LoVo (cell line): ENCODE measurements at regions not wholly inside any gene's neighbourhood (a gene's known extent, or its start where the extent isn't known, plus 50 kb on each side); places are given as distances from the start of the nearest gene placed in this dataset.
A peak's percentile ranks its signal among the peaks of the same experiment; 100 is the strongest.

Experiments
- DNase-seq: peaks from one replicate; pipeline ENCODE4 v3.0.0-alpha.2; 2016; ENCODE audit warnings: low spot score

DNA sequence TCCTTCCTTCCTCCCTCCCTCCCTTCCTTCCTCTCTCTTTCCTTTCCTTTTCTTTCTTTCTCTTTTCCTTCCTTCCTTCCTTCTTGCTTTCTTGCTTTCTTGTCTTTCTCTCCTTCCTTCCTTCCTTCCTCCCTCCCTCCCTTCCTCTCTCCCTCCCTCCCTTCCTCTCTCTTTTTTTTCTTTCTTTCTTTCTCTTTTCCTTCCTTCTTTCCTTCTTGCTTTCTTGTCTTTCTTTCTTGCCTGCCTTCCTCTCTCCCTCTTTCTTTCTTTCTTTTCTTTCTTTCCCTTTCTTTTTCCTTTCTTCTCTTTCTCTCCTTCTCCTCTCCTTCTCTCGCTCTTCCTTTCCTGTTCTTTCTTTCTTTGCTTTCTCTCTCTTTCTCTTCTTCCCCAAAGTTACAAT lies 728.4 kb upstream of the ADAMTS5 start:
- no peak for DNase-seq

GRCh38 chr21:27694667-27695066 lies 727.8 kb upstream of the ADAMTS5 start:
- no peak for DNase-seq

DNA sequence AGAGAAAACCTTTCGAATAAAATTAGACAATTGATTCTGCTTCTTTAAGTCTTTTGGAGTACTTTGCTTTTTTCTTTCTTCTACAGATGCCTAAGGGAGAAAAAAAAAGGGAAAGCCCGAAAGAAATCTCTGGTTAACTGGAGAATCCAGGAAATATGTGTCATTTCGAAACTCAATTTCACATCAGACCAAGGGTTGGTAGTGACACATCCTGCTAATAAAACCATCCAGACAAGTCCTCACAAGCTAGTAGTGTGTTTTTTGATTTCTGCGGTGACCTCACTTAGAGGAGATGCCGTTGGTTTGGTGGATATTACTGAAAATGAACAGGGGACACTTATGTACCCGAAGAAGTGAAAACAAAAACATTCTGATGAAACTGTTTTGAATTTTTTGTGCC lies 726.5 kb upstream of the ADAMTS5 start:
- peak; percentile 2 for DNase-seq

GRCh38 chr21:27691516-27691915 lies 724.6 kb upstream of the ADAMTS5 start:
- no peak for DNase-seq

DNA sequence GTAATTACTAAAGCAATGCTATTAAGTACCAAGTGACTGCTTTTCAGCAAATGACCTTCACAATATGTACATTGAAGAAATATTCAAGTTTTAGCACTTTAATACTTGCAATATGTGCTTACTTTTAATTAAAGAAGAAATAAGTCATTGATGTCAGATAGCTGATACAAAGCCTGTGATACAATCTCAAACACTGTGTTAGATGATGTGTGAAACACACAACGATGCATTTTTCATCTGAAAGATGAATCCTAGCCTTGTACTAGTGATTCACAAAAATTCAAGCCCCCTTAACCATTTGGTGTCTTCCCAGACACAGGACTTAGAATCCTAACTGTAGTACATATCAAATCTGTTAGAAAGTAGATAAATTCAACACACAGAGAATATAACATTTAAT lies 724.1 kb upstream of the ADAMTS5 start:
- no peak for DNase-seq

- no peak for DNase-seq
These were observed 723.5 kb upstream of the ADAMTS5 start for GRCh38 chr21:27690426-27690825.

DNA sequence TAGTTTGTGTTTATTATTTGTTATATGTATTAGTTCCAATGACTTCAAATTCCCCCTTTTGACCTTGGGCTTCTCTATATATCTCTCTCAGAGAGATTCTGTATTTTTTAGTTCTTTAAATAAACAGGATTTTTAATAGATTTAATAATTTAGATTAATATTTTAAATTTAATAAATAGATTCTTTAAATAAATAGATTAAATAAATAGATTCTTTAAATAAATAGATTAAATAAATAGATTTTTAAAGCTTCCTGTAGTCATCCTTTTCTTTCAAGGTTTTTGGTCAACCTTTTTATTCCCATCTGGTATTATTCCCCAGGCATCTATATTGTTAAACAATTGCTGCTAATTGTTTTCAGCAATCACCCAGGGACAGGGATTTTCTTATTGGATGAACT lies 721.9 kb upstream of the ADAMTS5 start:
- no peak for DNase-seq

DNA sequence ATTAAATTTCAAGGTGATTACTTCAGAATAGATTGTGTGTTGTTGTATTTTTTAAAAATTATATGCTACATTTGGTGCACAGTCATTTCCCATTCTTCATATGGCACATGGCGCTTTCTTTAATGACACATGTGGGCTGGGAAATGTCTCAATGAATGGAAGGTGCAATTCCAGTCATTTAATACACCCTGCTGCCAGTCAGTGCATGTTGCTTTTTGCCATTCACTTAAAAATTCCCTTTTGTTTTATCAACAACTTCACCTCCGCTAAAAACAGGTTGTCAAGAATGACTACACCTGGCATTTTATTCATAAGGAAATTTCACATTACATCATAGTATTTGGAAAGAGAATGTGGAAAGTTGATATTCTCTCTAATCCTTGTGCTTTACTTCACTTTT lies 716.4 kb upstream of the ADAMTS5 start:
- DNase-seq, result no peak

GRCh38 chr21:27681841-27682240 lies 715.0 kb upstream of the ADAMTS5 start:
- DNase-seq, result no peak

DNA sequence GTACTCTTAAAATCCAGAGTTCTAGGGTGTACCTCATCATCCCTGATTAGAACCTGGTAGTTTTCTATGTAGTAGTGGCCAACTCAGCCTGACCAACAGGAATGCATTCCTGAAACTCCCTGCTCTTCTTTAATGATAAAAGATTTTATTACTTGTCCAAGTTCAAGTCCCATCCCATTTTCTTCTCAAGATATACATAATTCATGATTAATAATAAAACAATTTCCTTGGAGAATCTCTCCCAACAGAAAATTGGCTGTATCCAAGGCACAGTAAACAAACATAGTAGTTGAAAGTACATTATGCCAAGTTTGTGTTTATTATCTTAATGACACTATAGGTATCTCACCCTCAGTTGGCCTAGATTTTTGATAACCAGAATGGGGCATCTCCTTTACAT lies 714.1 kb upstream of the ADAMTS5 start:
- no peak for DNase-seq

DNA sequence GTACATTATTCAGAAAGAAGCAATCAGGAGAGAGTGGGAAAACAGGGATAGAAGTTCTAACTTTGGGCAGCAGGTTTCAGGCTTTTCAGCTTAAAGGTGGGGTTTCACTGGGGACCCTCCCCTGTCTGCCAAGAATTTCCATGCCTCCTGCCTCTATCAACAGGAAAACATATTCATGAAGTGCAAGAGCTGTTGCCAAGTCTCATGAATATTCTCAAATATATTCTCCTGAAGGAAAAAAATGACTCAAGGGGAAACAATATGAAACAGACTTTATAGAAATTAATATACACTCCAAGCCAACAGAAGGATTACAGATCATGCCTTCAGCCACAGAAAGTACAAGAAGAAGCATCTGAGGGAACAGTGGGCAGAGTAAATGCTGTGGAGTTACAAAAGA lies 713.3 kb upstream of the ADAMTS5 start:
- DNase-seq, result no peak

DNA sequence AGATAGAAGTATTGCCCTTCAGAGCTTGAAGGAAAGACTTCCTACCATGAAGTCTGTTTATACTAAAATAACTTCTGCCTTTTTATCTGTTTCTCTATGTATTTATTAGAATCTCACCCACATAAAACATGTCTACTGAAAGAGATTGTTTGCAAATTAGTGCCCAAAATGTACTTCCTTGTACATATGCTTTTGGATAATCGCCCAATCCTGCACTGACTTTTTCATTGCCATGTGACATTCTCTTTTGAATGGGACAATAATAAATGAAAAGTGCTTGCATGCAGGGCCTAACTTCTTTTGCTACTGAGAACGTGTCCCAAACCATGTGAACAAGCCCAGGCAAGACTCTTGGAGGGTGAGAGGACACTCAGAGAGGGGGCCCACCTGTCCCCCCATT lies 711.6 kb upstream of the ADAMTS5 start:
- DNase-seq, result no peak

DNA sequence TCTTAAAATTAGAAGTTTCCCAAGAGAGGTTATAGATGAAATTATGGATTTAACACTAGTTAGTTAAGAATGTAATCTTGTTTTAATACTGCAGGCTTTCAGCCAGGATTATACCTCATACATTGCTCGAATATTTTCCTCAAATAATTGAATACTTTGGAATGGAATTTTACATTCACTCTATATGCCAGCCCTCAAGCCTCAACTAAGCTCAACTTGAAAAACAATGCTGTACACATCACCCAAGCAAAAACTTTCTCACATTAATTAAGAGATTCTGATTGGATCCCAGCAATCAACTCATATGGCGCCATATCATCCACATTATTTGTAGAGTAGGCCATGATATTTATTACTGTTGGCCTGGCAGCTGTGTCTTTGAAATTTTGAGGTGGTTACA lies 710.7 kb upstream of the ADAMTS5 start:
- no peak for DNase-seq

- no peak for DNase-seq
These were observed 708.4 kb upstream of the ADAMTS5 start for GRCh38 chr21:27675306-27675705.

GRCh38 chr21:27674041-27674615 lies 707.2 kb upstream of the ADAMTS5 start:
- no peak for DNase-seq

- no peak for DNase-seq
These were observed 706.7 kb upstream of the ADAMTS5 start for GRCh38 chr21:27673581-27673980.

GRCh38 chr21:27671207-27671606 lies 704.3 kb upstream of the ADAMTS5 start:
- DNase-seq, result no peak

DNA sequence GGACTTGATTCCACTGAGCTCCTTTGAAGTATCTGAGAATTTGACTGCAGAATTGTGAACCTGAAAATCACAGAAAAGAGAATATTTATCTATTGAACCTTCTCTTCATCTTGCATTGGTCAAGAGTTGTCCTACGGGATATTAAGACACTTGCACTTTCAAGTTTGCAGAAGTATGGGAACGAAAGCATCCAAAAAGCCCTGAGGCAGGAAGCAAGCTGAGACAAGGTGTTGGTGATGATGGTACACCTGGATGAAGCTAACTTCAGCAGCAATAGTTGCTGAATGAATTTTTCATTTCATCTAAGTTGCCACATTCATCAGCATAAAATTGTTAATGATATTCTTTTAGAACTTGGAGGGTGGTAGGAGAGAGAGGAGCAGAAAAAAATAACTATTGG lies 686.6 kb upstream of the ADAMTS5 start:
- DNase-seq, result no peak

- DNase-seq, result no peak
These were observed 682.9 kb upstream of the ADAMTS5 start for GRCh38 chr21:27649762-27650161.

- no peak for DNase-seq
These were observed 682.4 kb upstream of the ADAMTS5 start for GRCh38 chr21:27649323-27649722.

DNA sequence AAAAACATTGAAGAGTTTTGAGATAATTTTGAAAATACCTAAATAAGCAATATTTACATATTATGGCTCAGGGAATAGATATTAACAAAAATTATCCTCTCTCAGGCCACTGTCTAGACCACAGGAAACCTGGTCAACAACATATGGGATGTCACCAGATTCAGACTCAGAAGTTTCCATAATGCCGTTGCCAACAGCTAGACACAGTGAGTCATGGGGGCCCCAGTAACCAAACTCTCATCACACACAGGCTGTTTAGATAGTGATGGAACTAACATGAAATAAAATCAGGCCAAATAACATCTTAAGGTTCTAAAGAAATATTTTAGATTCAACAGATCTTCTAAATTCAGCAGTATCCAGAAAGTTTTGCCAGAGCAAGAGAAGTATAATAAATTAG lies 681.7 kb upstream of the ADAMTS5 start:
- no peak for DNase-seq

GRCh38 chr21:27647921-27648320 lies 681.0 kb upstream of the ADAMTS5 start:
- DNase-seq, result no peak

- no peak for DNase-seq
These were observed 680.5 kb upstream of the ADAMTS5 start for GRCh38 chr21:27647401-27647800.

DNA sequence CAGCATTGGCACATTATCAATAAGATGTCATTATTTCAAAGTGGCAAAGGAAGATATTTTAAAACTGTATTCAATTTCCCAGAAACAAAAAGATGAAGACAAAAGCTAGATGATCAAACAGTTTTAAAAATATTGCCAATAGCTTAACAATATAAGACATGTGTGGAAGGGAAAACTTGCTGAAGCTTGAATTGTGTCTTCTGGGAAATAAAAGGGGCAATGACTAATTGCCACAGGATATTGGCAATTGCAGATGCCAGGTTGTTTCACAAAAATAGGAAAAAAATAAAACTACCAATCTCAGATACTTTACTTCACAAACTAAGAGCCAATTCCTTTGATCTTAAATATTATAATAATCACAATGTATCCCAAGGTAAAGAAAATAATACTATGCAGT lies 679.8 kb upstream of the ADAMTS5 start:
- no peak for DNase-seq

- DNase-seq, result no peak
These were observed 679.2 kb upstream of the ADAMTS5 start for GRCh38 chr21:27646056-27646455.
